HG03039 (cell line): ENCODE measurements at regions not wholly inside any gene's neighbourhood (a gene's known extent, or its start where the extent isn't known, plus 50 kb on each side); places are given as distances from the start of the nearest gene placed in this dataset.
"Not testable (repeated sequence)": the region's sequence is repeated elsewhere in the genome, so short reads cannot be mapped to it uniquely, and the experiment has no call there.

ENCODE experiments used
- ATAC-seq: cut with Tn5 transposase; IDR thresholded peaks from one replicate; pipeline ENCODE4 v1.9.1; 2021; ENCODE audit warnings: mild to moderate bottlenecking, moderate library complexity; ENCODE audit not compliant: unreplicated experiment

DNA sequence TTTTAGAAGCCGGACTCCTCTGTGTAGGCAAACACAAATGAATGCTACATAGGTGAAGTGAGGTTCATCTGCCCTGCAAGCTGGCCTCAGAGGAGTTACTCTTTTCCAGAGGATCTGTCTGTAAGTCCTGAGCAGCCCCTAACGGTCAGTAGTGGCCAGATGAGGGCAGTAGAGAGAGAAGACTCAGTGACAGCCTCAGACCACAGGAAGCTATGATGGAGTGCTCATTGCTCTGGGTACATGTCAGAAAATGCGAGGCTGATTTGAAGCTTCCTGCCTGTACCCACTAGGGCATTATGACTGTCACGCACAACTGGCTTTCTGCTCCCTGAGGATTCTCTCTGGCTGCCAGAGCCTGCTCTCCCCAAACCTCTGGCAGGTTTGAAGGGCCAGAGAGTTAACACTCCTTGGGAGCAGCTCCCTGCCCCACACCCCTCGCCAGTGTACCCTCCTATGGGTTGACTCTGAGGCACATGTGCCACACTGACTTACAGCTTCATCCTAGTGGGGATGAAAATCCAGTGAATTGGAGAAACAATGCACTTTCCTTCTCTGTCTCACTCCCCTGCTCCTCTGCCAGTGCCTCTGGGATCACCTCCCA, 141.5 kb downstream of the GABRG2 start:
- ATAC-seq, result peak; percentile 80

DNA sequence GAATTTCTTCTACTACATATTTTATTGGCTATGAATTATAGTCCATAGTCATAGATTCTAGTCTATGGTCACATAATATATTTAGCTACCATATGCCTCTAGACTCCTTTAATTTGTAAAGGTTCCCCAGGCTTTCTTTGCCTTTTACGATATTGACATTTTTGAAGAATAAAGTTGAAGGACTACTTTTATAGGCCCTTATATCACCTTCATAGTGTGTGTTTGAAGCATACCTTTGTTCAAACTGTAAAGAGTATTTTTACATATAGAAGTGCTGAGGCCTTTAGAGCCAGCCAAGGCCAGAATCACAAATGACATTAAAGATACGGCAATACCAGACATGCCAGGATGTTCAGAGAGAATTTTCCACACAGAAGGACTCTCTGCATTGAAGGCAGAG, 147.0 kb downstream of the GABRG2 start:
- no peak for ATAC-seq

DNA sequence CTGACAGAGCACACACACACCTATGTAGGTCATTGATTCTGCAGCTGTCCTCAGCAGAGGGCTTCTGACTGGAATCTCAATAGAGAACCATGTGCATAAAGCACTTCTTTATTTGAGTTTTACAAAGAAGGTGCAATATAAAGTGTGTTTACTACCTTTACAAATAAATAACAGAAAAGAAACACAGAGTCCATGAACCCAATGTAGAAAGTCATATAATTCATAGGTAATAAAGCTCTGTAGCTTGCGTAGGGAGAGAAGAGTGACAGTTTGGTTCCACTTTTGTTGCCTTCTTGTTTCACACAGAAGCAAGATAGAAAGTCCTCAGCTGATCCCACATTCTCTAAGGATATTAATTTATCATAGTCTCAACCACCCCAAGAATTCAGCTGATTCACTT, 149.5 kb downstream of the GABRG2 start:
- ATAC-seq, result no peak

GRCh38 chr5:162221910-162222309, 154.3 kb downstream of the GABRG2 start:
- no peak for ATAC-seq

- no peak for ATAC-seq
These were observed 159.5 kb downstream of the GABRG2 start for GRCh38 chr5:162227075-162227474.

DNA sequence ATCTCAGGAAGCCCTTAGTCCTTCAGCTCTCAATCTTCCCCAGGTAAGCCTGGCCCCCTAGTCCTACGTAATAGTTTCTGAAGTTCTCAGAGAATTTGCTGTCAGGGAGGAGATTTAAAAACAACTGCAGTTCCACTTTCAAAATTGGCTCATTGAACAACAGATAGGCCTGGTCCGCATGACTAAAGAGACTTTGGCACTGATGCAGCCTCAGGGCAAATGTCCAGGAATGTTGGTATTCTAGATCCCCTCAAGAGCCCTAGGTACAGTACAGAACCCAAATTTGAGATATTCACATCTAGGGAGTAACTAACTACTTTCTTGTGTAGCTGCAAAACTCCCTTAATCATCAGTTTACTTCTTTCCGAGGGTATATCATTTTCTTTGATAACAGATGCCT, 162.8 kb downstream of the GABRG2 start:
- no peak for ATAC-seq

DNA sequence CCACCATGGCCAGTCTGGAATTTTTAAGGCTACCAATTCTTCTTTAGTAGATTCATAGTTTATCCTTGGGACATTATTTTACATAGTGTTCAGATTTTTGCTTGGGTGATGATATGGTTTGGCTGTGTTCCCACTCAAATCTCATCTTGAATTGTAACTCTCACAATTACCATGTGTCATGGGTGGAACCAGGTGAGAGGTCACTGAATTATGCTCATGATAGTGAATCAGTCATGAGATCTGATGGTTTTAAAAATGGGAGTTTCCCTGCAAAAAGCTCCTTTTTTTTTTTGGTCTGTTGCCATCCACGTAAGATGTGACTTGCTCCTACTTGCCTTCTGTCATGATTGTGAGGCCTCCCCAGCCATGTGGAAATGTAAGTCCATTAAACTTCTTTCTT, 163.9 kb downstream of the GABRG2 start:
- no peak for ATAC-seq

- ATAC-seq, result no peak
These were observed 173.2 kb downstream of the GABRG2 start for GRCh38 chr5:162240734-162241133.

DNA sequence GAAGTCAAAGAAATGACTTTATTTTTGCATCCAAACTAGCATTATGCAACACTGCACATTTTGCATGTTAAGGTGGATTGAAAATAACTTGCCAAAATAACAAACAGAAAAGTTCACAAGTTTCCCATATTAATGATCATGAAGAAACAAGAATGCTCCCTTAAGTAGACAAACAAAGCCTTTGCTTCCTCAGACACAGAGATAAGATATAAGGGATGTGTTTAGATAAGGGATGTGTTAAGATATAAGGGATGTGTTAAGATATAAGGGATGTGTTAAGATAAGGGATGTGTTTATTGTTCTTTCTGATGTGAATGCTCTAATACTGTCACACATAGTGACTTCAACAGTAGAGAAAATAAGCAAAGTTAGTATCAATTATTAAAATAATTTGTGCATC, 174.8 kb downstream of the GABRG2 start:
- no peak for ATAC-seq

DNA sequence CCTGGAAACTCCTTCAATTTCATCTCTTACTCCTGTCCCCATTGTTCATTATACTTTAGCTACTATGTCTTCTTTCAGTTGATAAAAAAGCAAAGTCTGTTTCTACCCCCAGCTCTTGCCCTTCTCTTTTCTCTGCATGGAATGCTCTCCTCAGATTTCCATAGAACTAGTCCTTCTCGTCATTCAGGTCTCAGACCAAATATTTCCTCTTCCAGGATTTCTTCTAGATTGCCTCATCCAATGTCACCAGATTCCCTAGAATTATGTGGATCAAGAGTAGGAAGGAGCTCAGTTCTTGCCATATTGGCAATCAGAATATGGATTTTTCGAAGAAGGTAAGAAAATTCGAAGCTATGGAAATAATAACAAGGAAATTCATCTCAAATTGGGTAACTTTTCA, 176.1 kb downstream of the GABRG2 start:
- no peak for ATAC-seq

GRCh38 chr5:162248107-162248713, 180.6 kb downstream of the GABRG2 start:
- no peak for ATAC-seq

DNA sequence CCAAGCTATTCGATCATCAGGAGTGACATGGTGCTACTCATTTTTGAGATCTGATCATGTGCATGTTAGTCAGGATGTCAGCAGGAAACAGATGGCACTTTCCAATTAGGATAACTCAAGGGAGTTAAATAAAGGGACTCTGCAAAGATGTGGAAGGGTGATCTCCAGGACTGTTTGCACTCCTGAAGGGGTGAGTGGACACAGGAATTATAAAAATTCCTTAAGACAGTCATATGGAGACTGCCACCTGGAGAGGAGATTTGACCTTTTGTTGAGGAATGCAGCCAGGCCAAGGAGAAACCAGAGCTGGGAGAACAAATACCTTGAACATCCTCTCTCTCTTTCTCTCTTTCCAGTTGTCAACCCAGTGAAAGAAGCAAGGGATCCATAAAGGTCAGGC, 189.1 kb downstream of the GABRG2 start:
- no peak for ATAC-seq

GRCh38 chr5:162268694-162269481, 201.3 kb downstream of the GABRG2 start:
- ATAC-seq, result no peak

DNA sequence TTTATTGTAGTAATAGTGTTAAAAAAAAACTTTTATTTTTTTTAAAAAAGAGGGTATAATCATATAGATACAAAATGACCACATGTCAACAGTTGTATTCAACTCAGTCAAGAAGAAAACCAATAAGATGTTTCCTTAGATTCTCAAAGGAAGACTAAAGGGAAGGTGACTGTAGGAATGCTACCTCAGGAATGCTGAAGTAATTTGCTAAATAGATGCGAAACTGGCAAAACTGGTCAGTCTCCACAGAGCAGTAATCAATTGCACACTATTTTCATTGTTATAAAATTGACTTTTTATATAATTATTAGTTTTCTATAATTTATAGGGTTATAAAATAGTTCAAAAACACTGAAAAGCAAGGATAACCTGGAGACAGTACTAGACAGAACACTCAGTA, 204.8 kb downstream of the GABRG2 start:
- no peak for ATAC-seq

GRCh38 chr5:162274679-162275078, 207.1 kb downstream of the GABRG2 start:
- no peak for ATAC-seq

DNA sequence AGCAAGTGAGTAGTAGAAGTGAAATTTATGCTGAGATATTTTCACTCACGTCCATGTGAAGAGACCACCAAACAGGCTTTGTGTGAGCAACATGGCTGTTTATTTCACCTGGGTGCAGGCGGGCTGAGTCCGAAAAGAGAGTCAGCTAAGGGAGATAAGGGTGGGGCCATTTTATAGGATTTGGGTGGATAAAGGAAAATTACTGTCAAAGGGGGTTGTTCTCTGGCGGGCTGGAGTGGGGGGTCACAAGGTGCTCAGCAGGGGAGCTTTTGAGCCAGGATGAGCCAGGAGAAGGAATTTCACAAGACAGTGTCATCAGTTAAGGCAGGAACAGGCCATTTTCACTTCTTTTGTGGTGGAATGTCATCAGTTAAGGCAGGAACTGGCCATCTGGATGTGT, 207.8 kb downstream of the GABRG2 start:
- ATAC-seq, result not testable (repeated sequence)

DNA sequence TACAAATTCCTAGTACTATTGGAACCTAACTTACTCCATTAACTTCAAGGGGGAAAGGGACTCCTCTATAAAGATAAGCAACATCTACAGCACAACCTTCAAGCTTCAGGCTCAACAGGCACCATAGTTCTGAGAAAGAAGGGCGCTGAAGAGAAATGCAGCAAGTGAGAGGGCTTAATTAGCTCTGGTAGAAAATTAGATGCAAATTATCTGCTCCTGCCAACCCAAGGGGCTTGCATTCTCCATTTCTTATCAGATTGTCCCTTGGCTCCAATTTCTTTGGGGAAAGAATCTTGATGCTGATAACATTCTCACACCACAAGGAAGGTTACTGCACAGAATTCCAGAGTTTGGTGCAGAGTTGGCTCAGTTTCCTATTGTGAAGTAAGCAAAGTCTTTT, 214.6 kb downstream of the GABRG2 start:
- ATAC-seq, result no peak

GRCh38 chr5:162283609-162284008, 216.0 kb downstream of the GABRG2 start:
- ATAC-seq, result no peak

- peak; percentile 73 for ATAC-seq
These were observed 221.2 kb downstream of the GABRG2 start for GRCh38 chr5:162288647-162289296.

- no peak for ATAC-seq
These were observed 221.9 kb downstream of the GABRG2 start for GRCh38 chr5:162289489-162289888.

GRCh38 chr5:162299793-162300192, 232.2 kb downstream of the GABRG2 start:
- ATAC-seq, result no peak

DNA sequence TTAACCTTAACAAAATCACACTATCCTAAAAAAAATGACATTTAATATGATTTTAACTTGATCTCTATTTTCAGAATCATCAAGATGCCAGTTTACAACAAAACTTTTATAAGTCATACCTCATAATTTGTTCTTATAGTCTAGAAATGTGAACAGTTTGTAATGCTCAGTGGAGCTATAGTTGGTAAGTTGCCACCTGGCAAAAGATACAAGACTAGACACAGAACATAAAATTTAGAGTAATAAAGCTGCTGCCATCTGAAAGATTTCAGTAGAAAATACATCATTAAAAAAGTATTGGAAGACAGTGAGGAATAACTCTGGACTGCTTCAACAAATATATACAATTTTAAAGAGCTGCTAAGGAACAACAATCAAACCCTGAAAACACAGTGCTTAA, 233.8 kb downstream of the GABRG2 start:
- no peak for ATAC-seq
